ENCODE measurements at regions not wholly inside any gene's neighbourhood (a gene's known extent, or its start where the extent isn't known, plus 50 kb on each side); places are given as distances from the start of the nearest gene placed in this dataset.
"Not testable (repeated sequence)": the region's sequence is repeated elsewhere in the genome, so short reads cannot be mapped to it uniquely, and the experiment has no call there.

GRCh38 chr6:92139601-92140000 lies 1279.8 kb downstream of the EPHA7 start:
- DNase-seq (ENCODE audit: low read depth), result no peak

DNA sequence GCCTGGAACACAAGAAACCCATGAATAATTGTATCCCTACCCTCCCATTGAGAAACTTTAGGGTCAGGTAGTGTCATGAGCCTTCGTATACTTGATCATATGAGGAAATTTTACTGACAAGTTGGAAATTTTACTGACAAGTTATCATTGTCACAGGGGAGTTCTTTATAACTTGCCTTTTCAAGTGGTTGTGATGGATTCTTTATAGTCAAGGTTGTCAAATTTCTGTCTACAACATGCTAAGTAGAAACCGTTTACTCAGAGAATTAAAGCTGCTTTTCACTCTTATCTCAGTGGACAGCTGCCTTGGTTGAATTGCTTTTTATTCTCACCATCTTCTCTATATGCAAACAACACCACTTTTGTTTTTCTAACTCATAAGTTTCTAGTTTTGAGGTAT lies 1286.4 kb downstream of the EPHA7 start:
- DNase-seq (ENCODE audit: low read depth), result no peak

GRCh38 chr6:92132457-92132856 lies 1286.9 kb downstream of the EPHA7 start:
- DNase-seq (ENCODE audit: low read depth), result no peak

GRCh38 chr6:92130944-92131343 lies 1288.4 kb downstream of the EPHA7 start:
- no peak for DNase-seq (ENCODE audit: low read depth)

DNA sequence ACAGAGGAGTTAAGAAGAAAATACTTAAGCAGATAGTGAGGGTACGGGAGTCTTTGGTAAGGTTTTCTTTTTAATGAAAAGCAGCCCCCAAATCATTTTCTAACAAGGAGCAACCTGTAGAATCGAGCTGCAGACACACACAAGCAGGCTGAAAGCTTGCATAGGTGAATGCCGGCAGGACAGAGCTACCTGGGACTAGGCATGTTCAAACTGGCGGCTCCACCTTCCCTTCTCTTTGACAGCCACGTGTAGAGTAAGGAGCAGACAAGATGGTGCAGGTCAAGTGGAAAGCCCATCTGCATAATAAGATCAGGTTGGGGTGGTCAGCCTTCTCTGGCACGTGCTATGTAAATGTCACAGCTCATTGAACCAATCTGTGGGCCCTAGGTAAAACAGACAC lies 1292.4 kb downstream of the EPHA7 start:
- no peak for DNase-seq (ENCODE audit: low read depth)

DNA sequence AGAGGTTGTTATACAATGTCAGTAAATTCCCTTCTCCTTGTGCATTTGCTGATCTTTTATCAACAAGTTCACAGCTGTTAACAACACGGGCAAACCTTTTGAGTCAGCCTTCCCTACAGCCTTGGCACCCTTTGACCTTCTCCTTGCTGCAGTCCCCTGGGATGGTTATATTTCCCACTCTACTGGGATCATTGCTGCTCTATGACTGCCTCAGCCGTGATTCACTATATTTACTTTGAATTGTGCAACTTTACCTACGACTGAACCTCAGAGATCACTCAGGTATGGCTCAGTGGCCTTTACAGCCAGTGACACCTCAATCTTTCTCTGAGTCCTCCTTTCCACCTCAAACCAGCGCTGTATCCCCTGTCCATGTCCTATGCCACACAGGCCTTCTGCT lies 1293.3 kb downstream of the EPHA7 start:
- no peak for DNase-seq (ENCODE audit: low read depth)

- DNase-seq (ENCODE audit: low read depth), result no peak
Observed at GRCh38 chr6:92125681-92126080, 1293.7 kb downstream of the EPHA7 start.

DNA sequence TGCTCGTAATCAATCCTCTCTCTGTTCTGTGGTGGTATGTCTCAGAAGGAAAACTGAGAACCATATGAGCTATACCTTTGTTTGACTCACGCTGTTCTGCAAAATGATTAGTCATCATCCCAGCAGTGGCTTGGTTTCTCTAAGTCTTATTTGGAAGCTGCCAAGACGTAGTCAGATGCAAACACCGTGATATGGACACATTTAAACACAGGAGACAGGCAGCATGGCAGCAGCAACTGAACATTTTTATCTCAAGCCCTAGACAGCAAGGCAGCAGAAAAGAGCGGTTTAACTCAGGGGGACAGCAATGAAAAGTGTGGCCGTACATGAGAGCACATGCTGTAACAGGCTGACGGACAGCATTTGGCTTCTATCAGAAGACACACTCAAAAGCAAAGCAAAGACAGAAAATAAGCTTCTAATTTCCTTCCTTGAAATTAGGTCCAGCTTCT lies 1295.1 kb downstream of the EPHA7 start:
- no peak for DNase-seq (ENCODE audit: low read depth)

- DNase-seq (ENCODE audit: low read depth), result no peak
Observed at GRCh38 chr6:92122746-92123145, 1296.6 kb downstream of the EPHA7 start.

DNA sequence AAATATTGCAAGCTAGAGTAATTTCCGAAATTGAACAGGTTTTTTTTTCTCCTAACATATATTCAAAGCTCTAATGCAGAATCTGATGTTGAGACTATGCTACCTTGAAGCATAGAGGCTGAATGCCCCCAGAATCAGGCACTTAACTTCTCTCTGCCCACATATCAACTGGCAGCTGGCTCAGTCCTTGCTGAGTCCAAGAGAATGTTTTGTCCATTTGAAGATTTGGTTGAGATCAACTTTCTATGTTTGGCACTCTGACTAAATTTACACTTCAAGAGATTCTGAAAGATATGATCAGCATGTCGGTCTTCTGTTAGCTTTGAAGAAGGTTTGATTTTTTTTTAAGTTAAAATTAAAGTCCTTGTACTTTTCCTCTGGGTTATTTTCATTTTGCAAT lies 1298.1 kb downstream of the EPHA7 start:
- no peak for DNase-seq (ENCODE audit: low read depth)

DNA sequence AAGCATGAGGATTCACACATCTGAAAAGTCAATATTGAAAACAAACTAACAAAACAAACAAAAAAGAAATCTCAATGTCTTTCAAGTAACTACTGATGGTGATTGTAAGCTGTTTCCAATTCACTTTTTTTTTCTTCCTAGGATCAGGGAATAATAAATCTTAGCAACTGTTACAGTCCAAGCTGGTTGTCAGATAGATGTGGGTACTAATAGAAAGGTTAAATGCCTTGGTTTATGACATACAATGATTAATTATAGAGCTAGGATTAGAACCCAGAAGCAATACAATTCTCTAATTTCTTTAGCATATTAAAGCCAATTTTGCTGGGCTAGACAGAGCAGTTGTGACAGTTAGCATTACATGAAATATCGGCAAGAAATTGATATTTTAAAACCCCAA lies 1301.6 kb downstream of the EPHA7 start:
- DNase-seq (ENCODE audit: low read depth), result no peak

GRCh38 chr6:92114797-92115196 lies 1304.6 kb downstream of the EPHA7 start:
- no peak for DNase-seq (ENCODE audit: low read depth)

- DNase-seq (ENCODE audit: low read depth), result no peak
Observed at GRCh38 chr6:92114091-92114675, 1305.2 kb downstream of the EPHA7 start.

- DNase-seq (ENCODE audit: low read depth), result no peak
Observed at GRCh38 chr6:92111386-92111785, 1308.0 kb downstream of the EPHA7 start.

GRCh38 chr6:92110403-92110802 lies 1309.0 kb downstream of the EPHA7 start:
- DNase-seq (ENCODE audit: low read depth), result no peak

DNA sequence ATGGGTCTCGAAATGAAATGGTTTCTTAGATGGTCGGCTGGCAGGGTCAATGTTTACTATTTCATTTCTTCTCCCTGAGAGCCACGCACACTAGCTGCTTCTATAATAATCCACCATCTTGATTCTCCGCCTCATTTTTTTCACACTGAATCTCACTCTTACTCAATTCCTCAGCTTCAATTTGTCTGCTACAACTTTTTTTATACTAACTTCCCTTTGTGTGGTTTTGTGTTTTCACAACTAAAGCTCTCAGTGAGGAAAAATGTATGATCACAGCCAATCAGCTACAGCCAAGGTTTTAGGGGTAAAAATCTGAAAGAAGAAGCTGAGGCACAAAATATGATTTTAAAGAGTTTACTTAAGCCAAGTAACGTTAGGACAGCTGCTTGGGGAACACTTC lies 1309.4 kb downstream of the EPHA7 start:
- no peak for DNase-seq (ENCODE audit: low read depth)

- DNase-seq (ENCODE audit: low read depth), result no peak
Observed at GRCh38 chr6:92109256-92109655, 1310.1 kb downstream of the EPHA7 start.

GRCh38 chr6:92086750-92087149 lies 1332.6 kb downstream of the EPHA7 start:
- DNase-seq (ENCODE audit: low read depth), result no peak

- DNase-seq (ENCODE audit: low read depth), result not testable (repeated sequence)
Observed at GRCh38 chr6:92083914-92084313, 1335.4 kb downstream of the EPHA7 start.

- no peak for DNase-seq (ENCODE audit: low read depth)
Observed at GRCh38 chr6:92072387-92072786, 1347.0 kb downstream of the EPHA7 start.

DNA sequence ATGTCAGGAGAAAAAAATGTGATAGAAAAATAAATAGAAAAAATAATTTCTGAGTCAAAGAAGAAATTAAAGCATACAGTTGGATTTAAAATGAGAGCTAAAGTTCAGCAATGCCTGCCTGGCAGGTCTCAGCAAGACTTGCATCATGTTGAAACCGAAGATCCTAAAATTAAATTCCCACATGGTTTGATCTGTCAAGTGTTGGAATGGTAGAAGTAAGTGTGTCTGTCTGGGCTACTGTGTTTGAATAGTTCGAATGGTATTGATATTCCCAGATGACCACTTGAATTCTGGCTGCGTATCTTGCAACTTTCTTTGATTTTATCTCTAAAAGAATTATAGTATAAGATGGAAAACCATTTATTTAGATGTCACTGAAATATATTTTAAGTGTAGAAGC lies 1349.6 kb downstream of the EPHA7 start:
- DNase-seq (ENCODE audit: low read depth), result no peak

DNA sequence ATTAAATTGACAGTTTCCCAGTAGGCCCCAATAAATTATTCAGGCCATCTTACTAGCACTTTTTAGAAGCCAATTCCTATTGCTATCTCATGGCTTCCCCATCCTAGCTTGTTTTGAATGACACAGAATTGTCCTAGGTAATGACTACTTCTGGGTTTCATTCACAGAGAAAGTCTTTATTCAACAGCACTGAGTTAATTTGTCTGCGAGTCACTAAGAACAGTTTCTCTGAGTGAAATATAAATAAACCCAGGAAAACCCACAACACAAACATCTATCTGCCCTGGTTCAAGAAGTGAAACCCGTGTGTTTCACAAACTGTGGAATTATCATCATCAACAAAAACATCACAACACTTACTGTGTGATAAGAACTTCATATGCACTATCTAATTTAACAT lies 1366.8 kb downstream of the EPHA7 start:
- no peak for DNase-seq (ENCODE audit: low read depth)

DNA sequence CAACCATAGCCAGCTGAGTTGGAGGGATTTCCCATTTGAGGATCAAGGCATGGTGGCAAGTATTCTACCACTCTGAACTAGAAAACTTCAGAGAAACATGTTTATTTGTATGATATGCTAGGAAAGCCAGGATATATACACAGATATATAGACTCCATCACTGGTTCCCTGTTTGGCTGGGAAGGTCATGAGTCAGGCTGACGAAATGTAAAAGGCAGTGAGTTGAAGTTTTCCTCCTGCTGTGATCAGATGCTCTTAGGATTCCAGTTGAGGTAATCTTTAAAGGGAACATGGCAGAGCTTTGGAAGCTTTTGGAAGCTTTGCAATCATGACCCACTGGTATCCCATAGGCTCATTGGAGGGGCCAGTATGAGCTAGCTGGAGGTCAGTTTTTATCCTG lies 1369.1 kb downstream of the EPHA7 start:
- no peak for DNase-seq (ENCODE audit: low read depth)

GRCh38 chr6:92047860-92048259 lies 1371.5 kb downstream of the EPHA7 start:
- DNase-seq (ENCODE audit: low read depth), result no peak
